ENCODE measurements at regions not wholly inside any gene's neighbourhood (a gene's known extent, or its start where the extent isn't known, plus 50 kb on each side); places are given as distances from the start of the nearest gene placed in this dataset.

- Histone ChIP-seq H3K4me1 (ENCODE audit: control insufficient read depth, low read length) (no peaks in the 10 kb centered on the region), H3K4me3 (ENCODE audit: low read length) (no peak overlapping the region), H3F3A (ENCODE audit: control insufficient read depth, insufficient read depth) (no peaks in the 10 kb centered on the region), H3K36me3 (ENCODE audit: control insufficient read depth, low read length) (no peaks in the 10 kb centered on the region), H3K27me3 (ENCODE audit: control insufficient read depth, low read length) (no peaks in the 10 kb centered on the region), H3K27ac (ENCODE audit: low read depth, low read length) (no peak overlapping the region), H3K9me3 (ENCODE audit: control insufficient read depth, insufficient read depth, low read length) (no peaks in the 10 kb centered on the region), H3K9me2 (replicated peaks; ENCODE audit: control insufficient read depth, low read length) (no peaks in the 10 kb centered on the region), H3K79me2 (ENCODE audit: control insufficient read depth, low read length) (no peaks in the 10 kb centered on the region), H4K20me1 (ENCODE audit: control insufficient read depth, insufficient read depth, low read depth, low read length) (no peaks in the 10 kb centered on the region), H3K4me2 (ENCODE audit: low read length) (no peak overlapping the region)
- no peak for TF ChIP-seq EZH2phosphoT487 (IDR thresholded peaks at IDR 0.05; ENCODE audit: borderline replicate concordance, low read length)
- no peak for TF ChIP-seq CTCF (IDR thresholded peaks at IDR 0.05; ENCODE audit: low read depth, low read length, poor library complexity, severe bottlenecking)
These were observed 228.0 kb upstream of the ADAMTSL1 start for GRCh38 chr9:18245911-18246310.

- no peak overlapping the region for H3K4me3 ChIP-seq (ENCODE audit: low read length)
- no peaks in the 10 kb centered on the region for H3K9me3 ChIP-seq (ENCODE audit: control insufficient read depth, insufficient read depth, low read length)
- no peaks in the 10 kb centered on the region for H3K4me1 ChIP-seq (ENCODE audit: control insufficient read depth, low read length)
- no peak overlapping the region for H3K27ac ChIP-seq (ENCODE audit: low read depth, low read length)
- no peaks in the 10 kb centered on the region for H3K9me2 ChIP-seq (replicated peaks; ENCODE audit: control insufficient read depth, low read length)
- no peaks in the 10 kb centered on the region for H3K36me3 ChIP-seq (ENCODE audit: control insufficient read depth, low read length)
- H3K4me2 ChIP-seq (ENCODE audit: low read length), result no peak overlapping the region
- no peaks in the 10 kb centered on the region for H4K20me1 ChIP-seq (ENCODE audit: control insufficient read depth, insufficient read depth, low read depth, low read length)
- no peak for TF ChIP-seq CTCF (IDR thresholded peaks at IDR 0.05; ENCODE audit: low read depth, low read length, poor library complexity, severe bottlenecking)
- TF ChIP-seq EZH2phosphoT487 (IDR thresholded peaks at IDR 0.05; ENCODE audit: borderline replicate concordance, low read length), result no peak
- no peaks in the 10 kb centered on the region for H3K27me3 ChIP-seq (ENCODE audit: control insufficient read depth, low read length)
- H3F3A ChIP-seq (ENCODE audit: control insufficient read depth, insufficient read depth), result no peaks in the 10 kb centered on the region
- H3K79me2 ChIP-seq (ENCODE audit: control insufficient read depth, low read length), result no peaks in the 10 kb centered on the region
These were observed 223.9 kb upstream of the ADAMTSL1 start for GRCh38 chr9:18250053-18250452.

- H3K79me2 ChIP-seq (ENCODE audit: control insufficient read depth, low read length), result no peaks in the 10 kb centered on the region
- H3F3A ChIP-seq (ENCODE audit: control insufficient read depth, insufficient read depth), result no peaks in the 10 kb centered on the region
- no peaks in the 10 kb centered on the region for H3K36me3 ChIP-seq (ENCODE audit: control insufficient read depth, low read length)
- TF ChIP-seq CTCF (IDR thresholded peaks at IDR 0.05; ENCODE audit: low read depth, low read length, poor library complexity, severe bottlenecking) (no peak), EZH2phosphoT487 (IDR thresholded peaks at IDR 0.05; ENCODE audit: borderline replicate concordance, low read length) (no peak)
- H3K27me3 ChIP-seq (ENCODE audit: control insufficient read depth, low read length), result 0 out of 2 replicates have a peak, but pooled peaks cover 4% of the 10 kb centered on the region
- no peaks in the 10 kb centered on the region for H4K20me1 ChIP-seq (ENCODE audit: control insufficient read depth, insufficient read depth, low read depth, low read length)
- H3K9me3 ChIP-seq (ENCODE audit: control insufficient read depth, insufficient read depth, low read length), result no peaks in the 10 kb centered on the region
- H3K4me2 ChIP-seq (ENCODE audit: low read length), result no peak overlapping the region
- H3K4me1 ChIP-seq (ENCODE audit: control insufficient read depth, low read length), result no peaks in the 10 kb centered on the region
- H3K9me2 ChIP-seq (replicated peaks; ENCODE audit: control insufficient read depth, low read length), result no peaks in the 10 kb centered on the region
- H3K4me3 ChIP-seq (ENCODE audit: low read length), result no peak overlapping the region
- no peak overlapping the region for H3K27ac ChIP-seq (ENCODE audit: low read depth, low read length)
These were observed 220.0 kb upstream of the ADAMTSL1 start for GRCh38 chr9:18253950-18254349.

All from DOHH2 (cell line).